ENCODE measurements at regions not wholly inside any gene's neighbourhood (a gene's known extent, or its start where the extent isn't known, plus 50 kb on each side); places are given as distances from the start of the nearest gene placed in this dataset.
A peak's percentile ranks its signal among the peaks of the same experiment; 100 is the strongest.
"Not testable (repeated sequence)": the region's sequence is repeated elsewhere in the genome, so short reads cannot be mapped to it uniquely, and the experiment has no call there.

- Histone ChIP-seq H4K20me1 (ENCODE audit: insufficient read depth) (no peaks in the 10 kb centered on the region), H3K27me3 (ENCODE audit: insufficient read depth, low read length) (no peaks in the 10 kb centered on the region), H3K4me1 (ENCODE audit: control insufficient read depth in 1 of 2, insufficient read depth in 2 of 2, low read length in 2 of 2) (no peaks in the 10 kb centered on the region), H3K9me3 (ENCODE audit: control insufficient read depth in 1 of 2, insufficient read depth in 1 of 2, low read depth in 1 of 2, low read length in 2 of 2) (no peaks in the 10 kb centered on the region), H3K9ac (ENCODE audit: low read length) (no peak overlapping the region), H3K9me2 (ENCODE audit: insufficient read depth) (no peaks in the 10 kb centered on the region), H3K36me3 (ENCODE audit: control insufficient read depth in 1 of 2, insufficient read depth in 2 of 2, low read length in 2 of 2) (no peaks in the 10 kb centered on the region), H3K4me2 (ENCODE audit: low read length) (no peak overlapping the region), H2AFZ (ENCODE audit: low read depth, low read length, poor library complexity, severe bottlenecking) (no peak overlapping the region), H3K27ac (ENCODE audit: low read depth, low read length) (no peak overlapping the region), H3K79me2 (ENCODE audit: insufficient read depth, low read length) (no peaks in the 10 kb centered on the region), H3K4me3 (replicated peaks in 1 of 2; ENCODE audit: low read depth in 1 of 2, low read length in 2 of 2) (no peak overlapping the region)
- no peak for ATAC-seq
- intact Hi-C loops (cut with micrococcal nuclease) = no loop called here
- POLR2A ChIA-PET = no interaction called here
- CTCF ChIA-PET = no interaction called here
- no TSS peak for BruUV-seq (replicated peaks)
- DNase-seq (ENCODE audit: low read depth, low spot score) = no peak
- no peak for TF ChIP-seq FOSL1 (IDR thresholded peaks at IDR 0.05; ENCODE audit: low read depth)
- TF ChIP-seq CBX3 (IDR thresholded peaks at IDR 0.05; ENCODE audit: low read depth) = peak; percentile 52; the same call in 1 of the 2 replicates
- RAD21 ChIA-PET (ENCODE audit: low non-redundant PET in 1 of 2, low total read pairs in 2 of 2, uncharacterized antibody in 2 of 2, unreplicated experiment in 2 of 2) = no interaction called here
Measured at GRCh38 chr6:76495909-76496308, 423.4 kb upstream of the IMPG1 start.

DNA sequence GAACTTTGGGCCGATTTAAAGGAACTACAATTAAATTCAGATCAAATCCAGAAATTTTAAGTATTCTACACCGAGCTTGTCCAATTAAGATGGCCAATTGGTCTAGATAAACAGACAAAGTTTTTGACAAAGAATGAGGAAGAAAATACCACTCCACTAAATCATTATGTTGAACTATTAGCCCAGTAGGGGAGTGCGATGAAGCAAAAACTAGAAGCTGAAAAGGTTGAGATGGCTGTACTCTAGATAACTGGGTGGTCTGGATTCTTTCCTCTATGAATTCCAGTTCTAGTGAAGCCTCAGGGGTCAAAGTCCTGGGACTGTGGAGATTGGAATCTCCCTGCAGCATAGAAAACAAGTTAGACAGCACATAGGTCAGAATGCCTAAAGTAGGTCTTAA is 418.9 kb upstream of the IMPG1 start:
- RAD21 ChIA-PET (ENCODE audit: low non-redundant PET in 1 of 2, low total read pairs in 2 of 2, uncharacterized antibody in 2 of 2, unreplicated experiment in 2 of 2); H3K9me3 ChIP-seq (ENCODE audit: control insufficient read depth in 1 of 2, insufficient read depth in 1 of 2, low read depth in 1 of 2, low read length in 2 of 2); BruUV-seq (replicated peaks); H3K79me2 ChIP-seq (ENCODE audit: insufficient read depth, low read length); DNase-seq (ENCODE audit: low read depth, low spot score); H2AFZ ChIP-seq (ENCODE audit: low read depth, low read length, poor library complexity, severe bottlenecking); H3K27me3 ChIP-seq (ENCODE audit: insufficient read depth, low read length); H3K9ac ChIP-seq (ENCODE audit: low read length); H4K20me1 ChIP-seq (ENCODE audit: insufficient read depth); H3K4me1 ChIP-seq (ENCODE audit: control insufficient read depth in 1 of 2, insufficient read depth in 2 of 2, low read length in 2 of 2); ATAC-seq; H3K36me3 ChIP-seq (ENCODE audit: control insufficient read depth in 1 of 2, insufficient read depth in 2 of 2, low read length in 2 of 2); H3K4me3 ChIP-seq (replicated peaks in 1 of 2; ENCODE audit: low read depth in 1 of 2, low read length in 2 of 2); H3K9me2 ChIP-seq (ENCODE audit: insufficient read depth); H3K4me2 ChIP-seq (ENCODE audit: low read length); intact Hi-C loops (cut with micrococcal nuclease); CTCF ChIA-PET; POLR2A ChIA-PET; H3K27ac ChIP-seq (ENCODE audit: low read depth, low read length): not testable (repeated sequence)

DNA sequence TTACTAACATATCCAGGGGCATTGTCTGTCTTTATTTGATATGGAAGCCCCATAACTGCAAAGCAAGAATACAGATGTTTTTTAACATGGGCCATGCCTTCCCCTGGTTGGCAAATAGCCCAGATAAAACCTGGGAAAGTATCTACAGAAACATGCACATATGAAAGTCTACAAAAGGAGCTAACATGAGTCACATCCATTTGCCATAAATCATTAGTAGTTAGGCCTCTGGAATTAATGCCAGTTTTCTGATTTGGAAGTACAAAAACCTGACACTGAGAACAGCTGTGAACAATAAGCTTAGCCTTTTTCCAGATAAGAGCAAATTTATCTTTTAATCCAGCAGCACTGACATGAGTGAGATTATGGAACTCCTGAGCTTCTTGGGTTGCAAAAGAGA is 418.0 kb upstream of the IMPG1 start:
- no peak overlapping the region for H3K27ac ChIP-seq (ENCODE audit: low read depth, low read length)
- H3K79me2 ChIP-seq (ENCODE audit: insufficient read depth, low read length) = no peaks in the 10 kb centered on the region
- no peak overlapping the region for H2AFZ ChIP-seq (ENCODE audit: low read depth, low read length, poor library complexity, severe bottlenecking)
- H3K27me3 ChIP-seq (ENCODE audit: insufficient read depth, low read length) = no peaks in the 10 kb centered on the region
- no peaks in the 10 kb centered on the region for H3K9me3 ChIP-seq (ENCODE audit: control insufficient read depth in 1 of 2, insufficient read depth in 1 of 2, low read depth in 1 of 2, low read length in 2 of 2)
- BruUV-seq (replicated peaks) = no TSS peak
- ATAC-seq (no peak), DNase-seq (ENCODE audit: low read depth, low spot score) (no peak)
- H3K36me3 ChIP-seq (ENCODE audit: control insufficient read depth in 1 of 2, insufficient read depth in 2 of 2, low read length in 2 of 2) = no peaks in the 10 kb centered on the region
- H3K9me2 ChIP-seq (ENCODE audit: insufficient read depth) = no peaks in the 10 kb centered on the region
- TF ChIP-seq POLR2AphosphoS5 (IDR thresholded peaks at IDR 0.05; ENCODE audit: low read depth, low read length) (no peak), ZFX (IDR thresholded peaks at IDR 0.05) (no peak)
- H3K9ac ChIP-seq (ENCODE audit: low read length) = no peak overlapping the region
- no peaks in the 10 kb centered on the region for H4K20me1 ChIP-seq (ENCODE audit: insufficient read depth)
- no peak overlapping the region for H3K4me3 ChIP-seq (replicated peaks in 1 of 2; ENCODE audit: low read depth in 1 of 2, low read length in 2 of 2)
- CTCF ChIA-PET = no interaction called here
- POLR2A ChIA-PET = no interaction called here
- H3K4me2 ChIP-seq (ENCODE audit: low read length) = no peak overlapping the region
- intact Hi-C loops (cut with micrococcal nuclease) = no loop called here
- RAD21 ChIA-PET (ENCODE audit: low non-redundant PET in 1 of 2, low total read pairs in 2 of 2, uncharacterized antibody in 2 of 2, unreplicated experiment in 2 of 2) = no interaction called here
- no peaks in the 10 kb centered on the region for H3K4me1 ChIP-seq (ENCODE audit: control insufficient read depth in 1 of 2, insufficient read depth in 2 of 2, low read length in 2 of 2)
